Spleen (tissue), 7 donors: ENCODE measurements at regions not wholly inside any gene's neighbourhood (a gene's known extent, or its start where the extent isn't known, plus 50 kb on each side); places are given as distances from the start of the nearest gene placed in this dataset.

ENCODE experiments used
- CTCF ChIP-seq, 11 experiments: fragments of 200-600 bp in 7 of 11; fragments of 450-650 bp in 4 of 11; sonication (generic) in 4 of 11; IDR thresholded peaks in 8 of 11; conservative IDR thresholded peaks in 3 of 11; 1 replicate in 7 of 11; 2 replicates in 4 of 11; pipeline versions ENCODE4 v1.4.0 to v1.8.0; 2016 to 2021; ENCODE audit warnings: antibody characterized with exemption in 11 of 11, inconsistent platforms in 4 of 11, mild to moderate bottlenecking in 1 of 11
- POLR2A ChIP-seq, 3 donors: fragments of 450-650 bp; IDR thresholded peaks; one replicate each; pipeline ENCODE4 v1.5.1; 2017; ENCODE audit warnings: antibody characterized with exemption in 3 of 3, mild to moderate bottlenecking in 1 of 3
- POLR2AphosphoS5 ChIP-seq, 3 donors: sonication (generic); formaldehyde crosslinking; IDR thresholded peaks; one replicate each; pipeline ENCODE4 v1.5.1; 2017; ENCODE audit warnings: antibody characterized with exemption in 3 of 3
- donor health status: DM: no; HTN: no; CAD: no; lungs with moderate emphysema.
- donor health status: DM: no; HTN: no; CAD: no.
- donor health status: DM: no; HTN: no; CAD: no.

GRCh38 chr5:126199467-126199866 is 223.7 kb upstream of the GRAMD2B start:
- TF ChIP-seq POLR2A (IDR thresholded peaks at IDR 0.05) (no peak), CTCF (IDR thresholded peaks at IDR 0.05 in 8 of 11, conservative IDR thresholded peaks at IDR 0.05 in 3 of 11) (no peak), POLR2AphosphoS5 (IDR thresholded peaks at IDR 0.05) (no peak)
